HepG2 (cell line): ENCODE measurements at regions not wholly inside any gene's neighbourhood (a gene's known extent, or its start where the extent isn't known, plus 50 kb on each side); places are given as distances from the start of the nearest gene placed in this dataset.

Experiments used
- HDAC6 ChIP-seq: fragments of 200-600 bp; sonication (generic); IDR thresholded peaks from 2 replicates; pipeline ENCODE4 v1.7.0; 2017; ENCODE audit warnings: mild to moderate bottlenecking, antibody characterized with exemption, low read length, low read depth
- ZNF3 ChIP-seq: IDR thresholded peaks from 2 replicates; pipeline ENCODE4 v1.7.0; 2017; ENCODE audit warnings: inconsistent platforms
- ZNF883 ChIP-seq: sonication (generic); formaldehyde crosslinking; IDR thresholded peaks from 2 replicates; pipeline ENCODE4 v1.5.1; 2020; ENCODE audit warnings: mild to moderate bottlenecking, missing genetic modification reagents; ENCODE audit errors: not compliant biosample characterization

DNA sequence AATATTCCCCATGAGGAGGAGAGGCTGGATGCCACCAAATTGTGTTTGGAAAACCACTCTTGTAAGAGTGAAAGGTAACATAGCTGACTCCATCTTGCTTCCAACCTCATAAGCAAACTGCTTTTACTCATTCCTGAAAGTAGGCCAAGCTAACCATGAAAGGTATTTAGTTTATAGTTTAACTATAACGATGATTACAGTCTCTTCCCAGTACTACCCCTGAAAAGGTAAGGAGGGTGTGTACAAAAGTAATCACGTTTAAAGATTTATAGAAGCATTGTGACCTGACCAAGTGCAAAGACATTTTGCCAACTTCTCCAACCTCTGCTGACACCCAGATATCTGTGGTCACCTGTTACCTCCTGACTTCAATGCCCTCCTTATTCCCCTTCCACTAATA lies 122.6 kb downstream of the CD8B2 start:
- TF ChIP-seq ZNF3 (CRISPR knock-in tag) = no peak
- TF ChIP-seq ZNF883 = no peak
- TF ChIP-seq HDAC6 = no peak
